Gastrocnemius medialis (tissue), 4 donors: ENCODE measurements at regions not wholly inside any gene's neighbourhood (a gene's known extent, or its start where the extent isn't known, plus 50 kb on each side); places are given as distances from the start of the nearest gene placed in this dataset.

Experiments used
- ATAC-seq, 2 donors: fragments of 150-250 bp; one replicate each; pipeline ENCODE4 v1.9.1; 2016
- DNase-seq, 2 donors: peaks; one replicate each; pipeline ENCODE4 v3.0.0-alpha.2; 2019
- H3K27ac ChIP-seq, 4 donors: fragments of 200-600 bp; sonication (generic); 1 replicate in 1 of 4; 2 replicates in 3 of 4; pipeline ENCODE4 v1.5.1; 2016 to 2018; ENCODE audit warnings: mild to moderate bottlenecking in 2 of 4, moderate library complexity in 1 of 4
- H3K27me3 ChIP-seq, 3 donors: fragments of 200-600 bp; sonication (generic) in 2 of 3; 1 replicate in 1 of 3; 2 replicates in 2 of 3; pipeline versions ENCODE4 v1.5.1 to v1.6.0; 2016 to 2019; ENCODE audit warnings: mild to moderate bottlenecking in 1 of 3, moderate library complexity in 1 of 3
- H3K36me3 ChIP-seq, 2 donors: fragments of 200-600 bp; sonication (generic) in 1 of 2; one replicate each; pipeline ENCODE4 v1.5.1; 2017 to 2018
- H3K4me1 ChIP-seq, 2 donors: fragments of 200-600 bp; sonication (generic) in 1 of 2; one replicate each; pipeline ENCODE4 v1.5.1; 2016 to 2017; ENCODE audit warnings: mild to moderate bottlenecking in 2 of 2
- H3K4me3 ChIP-seq, 4 donors: fragments of 200-600 bp; sonication (generic) in 3 of 4; 1 replicate in 1 of 4; 2 replicates in 3 of 4; pipeline ENCODE4 v1.5.1; 2016 to 2019; ENCODE audit warnings: mild to moderate bottlenecking in 2 of 4
- H3K9me3 ChIP-seq, 3 donors: fragments of 200-600 bp; sonication (generic) in 2 of 3; 1 replicate in 1 of 3; 2 replicates in 2 of 3; pipeline ENCODE4 v1.5.1; 2016 to 2019
- CTCF ChIP-seq, 5 experiments: fragments of 450-650 bp in 3 of 5; fragments of 200-600 bp in 2 of 5; sonication (generic) in 2 of 5; IDR thresholded peaks in 4 of 5; conservative IDR thresholded peaks in 1 of 5; 1 replicate in 4 of 5; 2 replicates in 1 of 5; pipeline ENCODE4 v1.5.1; 2016 to 2019; ENCODE audit warnings: antibody characterized with exemption in 5 of 5, mild to moderate bottlenecking in 3 of 5, moderate library complexity in 3 of 5
- POLR2A ChIP-seq, 2 donors: fragments of 450-650 bp; IDR thresholded peaks; one replicate each; pipeline ENCODE4 v1.6.1; 2017; ENCODE audit warnings: antibody characterized with exemption in 2 of 2, mild to moderate bottlenecking in 2 of 2, moderate library complexity in 2 of 2
- in situ Hi-C, 4 donors: fragments of 200-750 bp; cut with MboI; loops; one replicate each; pipeline versions ENCODE4 v1.15.0 to v1.8.0; 2017; ENCODE audit warnings: low sequenced_read_pairs in 4 of 4
- intact Hi-C: fragments of 100-400 bp; cut with DNase I; formaldehyde crosslinking; loops from one replicate; pipeline ENCODE4 v1.15.1; 2023; ENCODE audit warnings: low total_unique reads

- H3K27me3 ChIP-seq = no peaks in the 10 kb centered on the region
- H3K4me3 ChIP-seq = no peak overlapping the region
- ATAC-seq (no peak), DNase-seq (no peak)
- no peak for TF ChIP-seq CTCF (IDR thresholded peaks at IDR 0.05 in 4 of 5, conservative IDR thresholded peaks at IDR 0.05 in 1 of 5)
- no peak for TF ChIP-seq POLR2A (IDR thresholded peaks at IDR 0.05)
- H3K27ac ChIP-seq = no peak overlapping the region
- no peaks in the 10 kb centered on the region for H3K36me3 ChIP-seq
- no peaks in the 10 kb centered on the region for H3K9me3 ChIP-seq
- in situ Hi-C loops = no loop called here
- no peaks in the 10 kb centered on the region for H3K4me1 ChIP-seq
- intact Hi-C loops = no loop called here
These were observed 797.9 kb upstream of the COBL start for GRCh38 chr7:52114509-52114908.

GRCh38 chr7:52114056-52114455, 797.4 kb upstream of the COBL start:
- no peak for TF ChIP-seq POLR2A (IDR thresholded peaks at IDR 0.05)
- TF ChIP-seq CTCF (IDR thresholded peaks at IDR 0.05 in 4 of 5, conservative IDR thresholded peaks at IDR 0.05 in 1 of 5) = no peak
- DNase-seq = no peak
- Histone ChIP-seq H3K9me3 (no peaks in the 10 kb centered on the region), H3K4me1 (no peaks in the 10 kb centered on the region), H3K27ac (no peak overlapping the region), H3K36me3 (no peaks in the 10 kb centered on the region), H3K27me3 (no peaks in the 10 kb centered on the region), H3K4me3 (no peak overlapping the region)
- intact Hi-C loops = no loop called here
- ATAC-seq = no peak
- in situ Hi-C loops = no loop called here

- intact Hi-C loops (no loop called here), in situ Hi-C loops (no loop called here)
- ATAC-seq = no peak
- H3K36me3 ChIP-seq = no peaks in the 10 kb centered on the region
- no peaks in the 10 kb centered on the region for H3K4me1 ChIP-seq
- DNase-seq = no peak
- TF ChIP-seq POLR2A (IDR thresholded peaks at IDR 0.05) (no peak), CTCF (IDR thresholded peaks at IDR 0.05 in 4 of 5, conservative IDR thresholded peaks at IDR 0.05 in 1 of 5) (no peak)
- H3K27ac ChIP-seq = no peak overlapping the region
- H3K4me3 ChIP-seq = no peak overlapping the region
- no peaks in the 10 kb centered on the region for H3K9me3 ChIP-seq
- no peaks in the 10 kb centered on the region for H3K27me3 ChIP-seq
These were observed 790.7 kb upstream of the COBL start for GRCh38 chr7:52107355-52107754.

GRCh38 chr7:52095861-52096260, 779.3 kb upstream of the COBL start:
- in situ Hi-C loops (no loop called here), intact Hi-C loops (no loop called here)
- Histone ChIP-seq H3K36me3 (no peaks in the 10 kb centered on the region), H3K4me3 (no peak overlapping the region), H3K4me1 (no peaks in the 10 kb centered on the region), H3K27me3 (no peaks in the 10 kb centered on the region), H3K9me3 (no peaks in the 10 kb centered on the region), H3K27ac (no peak overlapping the region)
- no peak for TF ChIP-seq POLR2A (IDR thresholded peaks at IDR 0.05)
- TF ChIP-seq CTCF (IDR thresholded peaks at IDR 0.05 in 4 of 5, conservative IDR thresholded peaks at IDR 0.05 in 1 of 5) = no peak
- ATAC-seq = no peak
- no peak for DNase-seq

GRCh38 chr7:52091996-52092395, 775.4 kb upstream of the COBL start:
- intact Hi-C loops (no loop called here), in situ Hi-C loops (no loop called here)
- no peak overlapping the region for H3K27ac ChIP-seq
- no peaks in the 10 kb centered on the region for H3K27me3 ChIP-seq
- ATAC-seq (no peak), DNase-seq (no peak)
- no peaks in the 10 kb centered on the region for H3K36me3 ChIP-seq
- H3K9me3 ChIP-seq = no peaks in the 10 kb centered on the region
- H3K4me1 ChIP-seq = no peaks in the 10 kb centered on the region
- H3K4me3 ChIP-seq = no peak overlapping the region
- TF ChIP-seq POLR2A (IDR thresholded peaks at IDR 0.05) (no peak), CTCF (IDR thresholded peaks at IDR 0.05 in 4 of 5, conservative IDR thresholded peaks at IDR 0.05 in 1 of 5) (no peak)
